Adrenal gland (tissue), 5 donors: ENCODE measurements at regions not wholly inside any gene's neighbourhood (a gene's known extent, or its start where the extent isn't known, plus 50 kb on each side); places are given as distances from the start of the nearest gene placed in this dataset.

Experiments used
- POLR2A ChIP-seq, 2 donors: fragments of 450-650 bp; IDR thresholded peaks; one replicate each; pipeline ENCODE4 v1.6.1; 2017; ENCODE audit warnings: antibody characterized with exemption in 2 of 2, mild to moderate bottlenecking in 2 of 2, moderate library complexity in 1 of 2
- TF ChIP-seq, protein P1 (sequence below), 6 experiments: fragments of 450-650 bp in 4 of 6; fragments of 200-600 bp in 2 of 6; sonication (generic) in 1 of 6; IDR thresholded peaks; 1 replicate in 5 of 6; 2 replicates in 1 of 6; pipeline versions ENCODE4 v1.5.1 to v1.8.0; 2016 to 2021; ENCODE audit warnings: antibody characterized with exemption in 6 of 6, mild to moderate bottlenecking in 2 of 6, moderate library complexity in 1 of 6
- donor health status: DM: no; HTN: no; CAD: no.

DNA sequence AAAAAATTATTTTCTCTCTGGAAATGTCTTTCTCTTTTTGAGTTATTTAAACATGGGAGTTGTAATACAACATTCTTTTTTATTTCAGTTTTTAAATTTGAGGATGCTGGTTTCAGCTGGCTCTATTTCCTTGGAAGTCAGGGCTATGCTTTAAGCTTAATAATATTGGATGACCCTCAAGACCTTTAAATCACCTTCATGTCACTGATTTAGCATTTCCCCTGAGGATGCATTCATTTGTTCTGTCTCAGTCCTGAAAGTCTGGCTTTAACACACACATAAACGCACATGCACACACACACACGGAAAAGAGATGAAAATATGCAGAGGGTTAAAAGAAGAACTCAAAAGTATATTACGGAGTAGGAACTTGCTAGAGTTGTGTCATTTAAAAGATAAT is 260.5 kb downstream of the PTBP2 start:
- TF ChIP-seq, protein P1, sequence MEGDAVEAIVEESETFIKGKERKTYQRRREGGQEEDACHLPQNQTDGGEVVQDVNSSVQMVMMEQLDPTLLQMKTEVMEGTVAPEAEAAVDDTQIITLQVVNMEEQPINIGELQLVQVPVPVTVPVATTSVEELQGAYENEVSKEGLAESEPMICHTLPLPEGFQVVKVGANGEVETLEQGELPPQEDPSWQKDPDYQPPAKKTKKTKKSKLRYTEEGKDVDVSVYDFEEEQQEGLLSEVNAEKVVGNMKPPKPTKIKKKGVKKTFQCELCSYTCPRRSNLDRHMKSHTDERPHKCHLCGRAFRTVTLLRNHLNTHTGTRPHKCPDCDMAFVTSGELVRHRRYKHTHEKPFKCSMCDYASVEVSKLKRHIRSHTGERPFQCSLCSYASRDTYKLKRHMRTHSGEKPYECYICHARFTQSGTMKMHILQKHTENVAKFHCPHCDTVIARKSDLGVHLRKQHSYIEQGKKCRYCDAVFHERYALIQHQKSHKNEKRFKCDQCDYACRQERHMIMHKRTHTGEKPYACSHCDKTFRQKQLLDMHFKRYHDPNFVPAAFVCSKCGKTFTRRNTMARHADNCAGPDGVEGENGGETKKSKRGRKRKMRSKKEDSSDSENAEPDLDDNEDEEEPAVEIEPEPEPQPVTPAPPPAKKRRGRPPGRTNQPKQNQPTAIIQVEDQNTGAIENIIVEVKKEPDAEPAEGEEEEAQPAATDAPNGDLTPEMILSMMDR (IDR thresholded peaks at IDR 0.05), result no peak
- TF ChIP-seq POLR2A (IDR thresholded peaks at IDR 0.05), result no peak
